Activated gamma-delta T cell (primary cell): ENCODE measurements at regions not wholly inside any gene's neighbourhood (a gene's known extent, or its start where the extent isn't known, plus 50 kb on each side); places are given as distances from the start of the nearest gene placed in this dataset.

Source experiments
- DNase-seq: peaks from one replicate; lab custom pipeline; 2025; lab: John Stamatoyannopoulos, UW

DNA sequence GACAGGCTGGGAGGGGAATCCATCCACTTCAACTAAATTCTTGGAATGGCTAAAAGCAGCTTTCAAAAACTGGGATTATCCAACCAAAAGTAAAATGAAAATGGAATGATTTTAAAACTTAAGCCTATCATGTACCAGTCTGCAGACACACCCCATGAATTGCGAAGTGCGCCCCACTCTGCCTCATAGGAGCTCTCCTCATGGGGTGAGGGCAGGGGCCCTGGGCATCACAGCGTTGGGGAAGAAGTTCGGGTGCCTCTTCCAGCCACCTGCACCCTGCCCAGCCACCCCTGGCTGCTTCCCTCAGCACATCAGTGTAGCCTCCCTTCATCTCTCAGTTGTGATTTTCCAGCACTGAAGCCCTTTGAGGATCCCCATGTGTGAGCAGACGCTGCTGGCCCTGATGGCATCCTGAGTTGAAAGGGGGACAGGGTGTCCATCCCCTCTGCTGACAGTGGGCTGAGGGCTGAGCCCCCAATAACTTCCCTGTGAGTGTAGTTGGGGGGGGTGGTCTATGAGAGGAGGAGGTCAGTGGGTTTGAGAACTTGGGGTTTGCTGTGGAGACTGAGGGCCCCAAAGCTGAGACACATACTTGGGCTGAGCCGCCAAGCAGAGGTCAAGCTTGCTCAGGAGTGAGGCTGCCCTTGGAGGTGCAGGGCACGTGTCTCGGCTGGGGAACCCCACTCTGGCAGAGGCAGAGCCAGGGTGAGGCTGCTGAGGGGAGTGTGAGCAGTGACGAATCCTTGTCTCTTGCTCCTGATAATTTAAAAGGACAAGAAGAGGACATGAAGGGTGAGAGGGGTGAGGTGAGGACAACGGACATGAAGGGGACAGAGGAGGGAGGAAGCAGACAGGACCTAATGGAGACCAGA is 542.1 kb downstream of the TCERG1L start:
- no peak for DNase-seq

DNA sequence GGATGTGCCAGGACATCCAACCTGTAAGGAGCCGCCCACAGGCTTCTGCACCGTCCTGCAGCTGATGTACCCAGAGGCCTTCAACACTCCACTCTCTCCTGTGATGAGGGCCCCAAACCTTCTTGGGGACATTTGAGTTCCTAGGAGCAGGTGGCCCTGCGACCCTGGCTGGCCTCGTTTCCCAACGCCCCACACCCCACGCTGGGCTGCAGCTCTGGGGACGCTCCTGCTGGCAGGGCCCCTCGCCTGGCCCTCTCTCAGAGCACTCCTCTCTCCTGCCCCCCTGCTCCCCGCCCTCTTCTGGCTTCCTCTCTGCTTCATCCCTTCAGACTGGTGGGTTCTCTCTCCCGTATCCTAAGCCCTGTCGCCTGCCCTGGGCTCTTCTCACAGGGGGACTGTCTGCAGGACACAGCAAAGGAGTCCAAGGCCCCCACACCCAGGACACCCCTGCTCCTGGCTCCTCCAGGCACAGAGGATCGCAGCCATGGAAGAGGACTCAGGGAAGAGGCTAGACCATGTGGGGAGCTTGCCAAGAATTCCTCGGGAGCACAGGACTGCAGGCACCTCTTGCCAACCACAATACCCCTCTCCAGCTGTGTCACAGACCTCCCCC is 541.4 kb downstream of the TCERG1L start:
- DNase-seq, result no peak

DNA sequence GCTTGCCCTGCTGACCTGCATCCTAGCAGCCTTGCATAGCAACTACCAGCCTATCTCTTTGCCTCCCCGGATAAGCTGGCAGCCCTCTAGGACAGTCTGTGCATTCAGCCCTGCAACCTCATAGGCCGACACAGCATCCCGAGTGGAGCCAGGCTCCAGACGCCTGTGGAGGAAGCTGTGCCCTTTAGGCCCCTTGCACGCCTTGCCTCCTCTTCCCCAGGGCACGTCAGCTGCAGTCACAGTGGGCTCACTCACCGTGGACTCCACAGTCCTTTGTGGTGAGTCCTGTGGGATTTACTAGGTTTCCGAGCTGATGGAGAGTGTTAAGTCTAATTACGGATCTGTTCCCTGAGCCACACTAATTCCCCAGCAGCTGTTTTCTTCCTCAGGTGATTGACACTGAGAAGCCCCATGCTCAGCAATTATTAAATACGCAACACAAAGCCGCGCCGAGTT is 540.0 kb downstream of the TCERG1L start:
- DNase-seq, result no peak

DNA sequence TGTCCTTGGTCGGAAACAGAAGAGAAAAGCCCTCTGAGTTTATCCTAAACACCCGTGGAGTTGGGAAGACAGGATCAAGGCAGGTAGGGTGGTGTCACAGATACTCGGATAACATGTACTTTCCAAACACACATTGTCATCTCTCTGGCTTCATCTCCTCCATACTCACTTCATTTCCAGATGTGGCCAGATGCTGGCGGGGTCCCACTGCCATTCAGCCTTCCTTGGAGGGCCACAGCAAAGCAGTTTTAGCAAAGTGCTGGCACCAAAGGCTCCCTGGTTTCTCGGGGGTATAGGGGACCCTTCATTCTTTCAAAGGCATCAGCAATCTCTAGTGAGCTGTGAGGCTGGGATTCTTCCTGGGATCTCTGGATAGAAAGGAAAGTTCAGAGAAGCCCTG is 539.5 kb downstream of the TCERG1L start:
- no peak for DNase-seq

DNA sequence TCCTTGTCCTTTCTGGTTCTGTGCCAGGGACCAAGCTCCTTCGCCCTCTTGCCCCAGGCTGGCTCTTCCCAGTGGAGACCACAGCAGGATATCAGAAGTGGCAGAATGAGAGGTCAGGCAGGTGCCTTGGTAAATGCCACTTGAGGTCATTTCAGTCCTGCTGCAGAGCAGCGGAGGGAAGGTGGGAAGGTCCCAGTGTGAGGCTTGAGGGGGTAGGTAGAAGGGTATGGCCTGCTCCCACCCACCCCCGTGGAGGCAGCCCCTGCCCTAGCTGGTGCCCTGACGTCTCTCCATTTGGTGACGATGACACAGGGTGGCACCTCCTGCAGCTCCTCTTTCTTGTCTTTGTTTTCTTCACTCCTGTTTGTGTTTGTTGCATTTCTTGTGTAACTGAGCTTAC is 538.8 kb downstream of the TCERG1L start:
- DNase-seq, result no peak

DNA sequence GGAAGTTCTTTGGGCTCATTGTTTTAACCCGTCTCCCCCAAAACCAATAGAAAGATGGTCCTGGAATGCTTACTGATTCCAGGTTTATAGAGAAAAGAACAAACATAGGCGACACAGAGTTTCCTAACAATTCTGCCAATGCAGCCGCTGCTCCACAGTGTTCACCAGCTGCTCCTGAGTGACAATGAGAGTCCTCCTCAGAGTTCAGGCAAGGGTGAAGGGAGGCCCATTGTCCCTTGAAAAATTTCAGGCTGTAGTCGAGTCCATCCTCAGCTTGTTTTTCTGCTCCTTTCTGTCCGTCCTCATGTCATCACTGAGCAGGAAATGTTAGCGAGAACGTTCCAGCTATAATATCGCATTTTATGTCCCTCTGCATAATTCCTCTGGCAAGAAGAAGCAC is 537.6 kb downstream of the TCERG1L start:
- DNase-seq, result no peak

DNA sequence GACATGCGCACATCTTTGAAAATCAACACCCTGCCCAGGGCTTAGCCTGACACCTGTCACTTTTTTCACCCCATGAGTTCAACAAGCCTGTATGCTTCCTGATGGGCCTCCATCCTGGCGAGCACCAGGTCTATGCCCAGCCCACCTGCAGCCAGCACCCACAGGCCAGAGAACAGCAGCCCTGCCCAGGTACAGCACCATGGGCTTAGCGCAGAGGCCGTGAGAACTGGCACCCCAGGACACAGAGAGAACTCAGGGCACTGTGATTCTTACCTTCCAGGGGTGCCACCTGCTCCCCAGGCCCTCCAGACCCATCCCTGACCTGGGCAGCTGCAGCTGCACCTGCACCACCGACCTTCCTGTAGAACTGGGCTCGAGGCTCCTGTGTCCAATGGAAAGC is 536.6 kb downstream of the TCERG1L start:
- DNase-seq, result no peak

DNA sequence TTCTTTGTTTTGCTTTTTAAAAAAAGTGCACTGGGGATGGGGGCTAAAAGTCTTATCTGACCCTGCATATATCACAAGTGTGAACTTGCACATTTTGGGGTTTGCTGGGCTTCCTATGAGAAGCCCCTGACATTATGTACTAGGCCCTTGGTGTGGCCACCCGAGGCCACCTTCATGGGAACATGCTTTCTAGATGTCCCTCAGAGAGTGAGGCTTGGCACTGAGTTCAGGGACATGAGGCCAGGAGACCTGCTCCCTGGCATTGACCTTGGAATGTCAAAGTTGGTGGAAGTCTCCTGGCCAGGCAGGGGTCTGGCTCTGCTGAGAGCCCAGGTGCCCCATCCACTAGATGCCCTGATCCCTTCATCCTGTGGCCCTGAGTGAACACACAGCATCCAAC is 536.2 kb downstream of the TCERG1L start:
- no peak for DNase-seq

DNA sequence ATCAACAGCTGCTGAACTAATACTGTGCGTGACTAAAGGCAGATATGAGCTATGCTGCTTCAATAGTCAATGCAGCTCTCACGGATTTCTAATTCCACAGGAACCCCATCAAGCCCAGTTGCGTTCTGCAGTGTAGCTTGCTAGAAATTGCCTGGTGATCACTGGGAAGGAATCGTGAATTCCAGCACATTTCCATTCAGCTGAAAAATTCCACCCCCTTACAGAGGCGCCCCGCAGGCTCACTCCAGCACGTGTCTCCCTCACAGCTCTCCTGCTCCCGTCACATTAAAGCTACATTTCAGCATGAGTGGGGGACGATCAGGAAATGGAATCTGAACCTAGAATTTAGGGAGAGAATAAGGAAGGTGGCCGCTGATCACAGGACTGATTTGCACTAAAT is 534.8 kb downstream of the TCERG1L start:
- DNase-seq, result no peak

DNA sequence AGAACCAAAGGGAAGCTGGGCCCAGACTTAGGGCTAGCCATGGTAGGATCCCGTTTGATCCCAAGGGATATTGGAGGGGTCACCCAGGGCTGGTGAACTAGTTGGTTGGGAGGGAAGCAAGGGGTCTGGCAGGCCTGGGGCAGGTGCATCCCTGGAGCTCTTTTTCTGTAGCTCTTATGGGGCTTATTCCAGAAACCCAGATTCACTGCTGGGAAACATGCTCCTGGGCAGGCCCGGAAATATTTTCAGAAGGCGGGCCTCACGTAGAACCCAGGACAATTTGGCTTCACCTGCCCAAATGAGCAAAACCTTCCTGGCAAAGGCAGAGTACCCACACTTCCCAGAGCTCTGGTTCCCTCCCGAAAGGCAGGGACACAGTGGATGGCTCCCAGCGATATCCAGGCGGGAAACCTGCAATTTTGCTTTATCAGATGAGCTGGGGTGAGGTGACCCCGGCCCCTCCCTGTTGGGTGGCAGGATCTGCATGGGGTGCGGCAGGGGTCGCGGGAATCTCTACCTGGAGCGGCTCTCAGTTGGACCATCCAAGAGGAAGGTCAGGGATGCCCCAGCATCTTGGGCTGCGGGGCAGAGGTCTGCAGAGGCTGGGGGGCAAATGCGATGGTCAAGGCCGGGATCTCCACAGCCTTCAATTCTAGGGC is 533.9 kb downstream of the TCERG1L start:
- DNase-seq, result no peak

DNA sequence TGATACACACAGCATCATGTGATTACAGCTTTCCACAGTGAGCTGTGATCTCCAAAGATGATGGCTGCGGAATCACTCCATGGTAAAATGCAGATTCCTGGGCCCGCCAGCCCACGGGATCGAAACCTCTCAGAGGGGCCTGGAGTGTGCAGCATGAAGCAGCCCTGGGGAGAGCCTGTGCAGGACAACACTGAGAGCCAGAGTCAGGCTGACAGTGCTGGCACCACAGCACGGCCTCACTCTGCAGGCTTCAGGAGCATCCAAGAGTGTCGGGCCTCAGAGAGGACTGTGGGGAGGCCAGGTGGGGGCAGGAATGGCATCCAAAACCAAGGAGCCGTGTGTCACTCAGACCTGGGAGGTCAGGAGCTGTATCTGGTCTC is 533.4 kb downstream of the TCERG1L start:
- DNase-seq, result no peak

DNA sequence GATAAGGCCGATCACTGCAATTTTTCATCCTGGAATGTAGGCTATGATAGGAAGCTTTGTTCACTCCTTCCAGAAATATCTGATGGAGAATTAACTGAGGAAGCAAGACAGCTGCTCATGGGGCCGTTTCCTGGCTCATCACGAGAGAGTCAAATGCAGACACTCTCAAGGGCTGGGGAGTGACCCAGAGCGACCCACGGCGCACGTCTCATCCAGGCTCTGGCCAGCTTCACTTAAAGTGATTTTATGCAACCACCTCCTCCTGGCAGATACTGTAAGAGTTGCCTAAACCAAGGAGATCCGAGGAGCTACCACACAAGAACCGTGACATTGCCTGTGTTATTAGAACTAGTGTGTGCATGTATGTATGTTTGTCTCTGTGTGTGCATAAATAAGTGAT is 530.8 kb downstream of the TCERG1L start:
- DNase-seq, result no peak

DNA sequence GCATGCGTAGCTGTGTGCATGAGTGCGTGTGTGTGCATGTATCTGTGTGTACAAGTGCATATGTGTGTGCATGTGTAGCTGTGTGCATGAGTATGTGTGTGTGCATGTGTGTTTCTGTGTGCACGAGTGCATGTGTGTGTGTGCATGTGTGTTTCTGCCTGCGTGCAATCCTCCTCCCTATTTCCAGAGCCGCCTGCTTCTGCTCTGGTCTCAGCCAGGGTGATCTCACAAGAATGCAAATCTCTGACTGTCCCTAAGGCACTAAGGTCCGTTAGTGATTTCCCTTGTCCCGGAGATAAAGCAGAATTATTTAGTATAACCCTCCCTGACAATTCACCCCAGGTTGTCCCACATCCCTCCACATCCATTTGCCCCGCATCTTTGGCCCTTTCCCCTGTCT is 530.3 kb downstream of the TCERG1L start:
- no peak for DNase-seq

DNA sequence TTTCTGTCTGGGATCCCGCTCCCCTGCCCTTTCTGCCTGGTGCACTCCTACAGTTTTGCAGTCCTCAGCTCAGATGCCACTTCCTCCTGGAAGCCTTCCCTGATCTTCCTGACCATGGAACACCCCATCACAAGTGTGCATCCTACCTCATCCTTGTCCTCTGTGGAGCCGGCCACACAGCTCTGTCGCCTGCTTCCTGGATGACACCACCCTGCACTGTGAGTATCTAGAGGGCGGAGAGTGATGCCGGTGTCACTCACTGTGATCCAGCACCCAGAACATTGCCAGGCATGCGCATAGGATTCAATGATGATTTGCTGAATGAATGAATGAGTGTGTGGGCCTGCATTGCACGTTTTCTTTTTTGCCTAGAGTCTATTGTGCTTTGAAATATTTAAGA is 529.9 kb downstream of the TCERG1L start:
- no peak for DNase-seq

DNA sequence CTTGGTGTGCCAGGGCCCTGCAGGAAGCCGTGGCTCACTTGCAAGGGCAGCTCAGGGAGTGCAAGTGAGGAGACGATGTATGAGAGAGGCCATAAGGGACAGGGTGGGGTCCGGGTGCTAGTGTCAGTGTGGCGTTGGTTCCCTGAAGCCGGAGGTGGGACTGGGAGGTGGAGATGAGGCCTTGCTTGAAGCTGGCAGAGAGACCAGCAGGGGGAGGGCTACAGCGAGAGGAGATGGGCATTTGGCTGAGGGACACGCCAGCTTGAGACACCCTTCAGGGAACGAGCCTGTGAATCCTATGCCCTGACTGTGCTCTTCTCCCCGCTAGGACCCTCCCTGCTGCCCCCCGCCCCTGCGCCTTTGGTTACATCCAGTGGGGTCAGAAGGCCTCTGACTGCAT is 529.1 kb downstream of the TCERG1L start:
- no peak for DNase-seq

DNA sequence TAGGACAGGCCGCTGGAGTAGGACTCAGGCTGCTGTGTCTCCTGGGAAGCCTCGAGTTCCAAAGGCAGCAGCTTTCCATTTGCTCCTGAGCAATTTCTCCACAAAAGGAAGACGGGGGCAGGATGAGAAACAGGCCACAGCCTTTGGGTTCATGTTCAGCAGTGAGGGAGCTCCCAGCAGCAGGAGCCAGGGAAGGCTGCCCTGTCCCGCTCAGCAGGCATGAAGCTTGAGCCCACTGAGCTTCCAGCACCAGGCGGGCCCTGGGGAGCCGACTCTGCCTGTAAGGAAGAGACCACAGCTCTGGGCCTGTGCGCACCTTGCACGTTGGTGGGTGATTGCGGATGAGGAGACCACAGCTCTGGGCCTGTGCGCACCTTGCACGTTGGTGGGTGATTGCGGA is 527.2 kb downstream of the TCERG1L start:
- DNase-seq, result no peak

DNA sequence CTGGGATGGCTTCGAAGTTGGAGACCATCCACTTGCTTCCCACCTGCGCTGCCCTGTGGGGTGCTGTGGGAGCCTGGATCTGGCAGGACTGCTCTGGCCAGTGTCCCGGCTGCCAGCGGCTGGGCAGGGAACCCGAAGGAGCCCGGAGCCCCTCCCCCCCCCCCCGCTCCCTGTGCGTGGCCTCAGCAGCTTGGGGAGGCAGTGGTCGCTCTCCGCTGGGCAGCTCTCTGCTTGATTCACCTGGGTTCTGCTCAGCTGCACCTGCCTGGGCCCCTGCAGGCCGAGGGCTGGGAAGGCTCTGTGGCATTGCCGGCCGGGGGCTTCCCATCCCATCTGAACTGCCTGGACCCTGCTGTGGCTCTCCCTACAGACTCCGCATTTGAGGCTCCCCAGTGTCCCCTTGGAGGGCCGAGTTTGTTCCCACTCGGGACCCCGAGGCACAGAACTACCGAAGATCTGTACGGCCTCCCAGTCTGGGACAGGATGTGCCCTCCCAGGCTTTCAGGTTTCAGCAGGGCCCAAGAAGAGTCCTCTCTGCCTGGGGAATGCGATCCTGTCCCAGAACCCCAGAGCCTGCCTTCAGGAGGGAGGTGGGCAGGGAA is 525.1 kb downstream of the TCERG1L start:
- no peak for DNase-seq

DNA sequence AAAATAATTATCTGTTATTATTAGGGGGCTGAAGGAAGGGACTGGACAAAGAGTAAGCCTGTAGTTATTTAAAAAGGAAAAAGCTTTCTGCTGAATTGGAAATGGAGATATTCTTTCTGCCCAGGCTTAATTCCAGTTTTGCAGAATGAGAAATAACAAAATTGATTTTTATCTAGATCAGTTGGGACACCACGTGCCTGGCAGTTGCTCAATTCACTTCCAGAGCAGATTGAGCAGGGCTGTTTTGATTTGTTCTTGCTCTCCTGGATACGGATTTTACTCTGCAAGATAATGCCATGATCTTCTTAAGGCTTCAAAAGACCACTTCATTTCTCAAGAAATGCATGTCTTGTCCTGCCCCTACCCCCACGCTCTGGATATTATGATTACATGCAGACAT is 524.3 kb downstream of the TCERG1L start:
- no peak for DNase-seq

DNA sequence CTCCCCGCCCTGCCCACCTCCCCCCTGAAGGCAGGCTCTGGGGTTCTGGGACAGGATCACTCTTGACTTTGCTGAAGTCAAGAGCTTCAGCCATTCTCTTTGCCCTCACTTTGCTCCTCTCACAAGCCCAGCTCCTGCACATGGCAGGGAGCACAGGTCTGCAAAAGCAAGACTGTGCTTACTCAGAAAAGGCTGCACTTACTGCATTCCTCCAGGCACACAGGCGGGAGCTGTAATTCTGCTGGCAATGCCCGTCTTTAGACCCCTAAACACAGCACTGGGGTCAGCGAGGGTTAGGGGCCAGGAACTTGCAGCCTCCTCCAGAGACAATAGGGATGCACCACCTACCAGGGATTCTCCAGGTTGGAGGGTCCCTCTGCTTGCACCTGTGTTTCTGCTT is 523.7 kb downstream of the TCERG1L start:
- DNase-seq, result no peak

DNA sequence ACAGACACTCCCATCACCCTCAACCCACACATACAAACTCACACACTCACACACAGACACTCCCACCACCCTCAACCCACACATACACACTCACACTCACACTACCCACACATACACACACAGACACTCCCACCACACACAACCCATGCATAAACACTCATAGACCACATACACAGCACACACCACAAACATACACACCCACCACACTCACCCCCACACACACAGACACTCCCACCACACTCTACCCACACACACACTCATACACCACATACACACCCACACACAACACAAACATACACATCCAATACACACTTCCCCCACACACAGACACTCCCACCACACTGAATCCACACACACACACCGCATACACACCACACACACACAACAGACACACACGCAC is 521.2 kb downstream of the TCERG1L start:
- no peak for DNase-seq

DNA sequence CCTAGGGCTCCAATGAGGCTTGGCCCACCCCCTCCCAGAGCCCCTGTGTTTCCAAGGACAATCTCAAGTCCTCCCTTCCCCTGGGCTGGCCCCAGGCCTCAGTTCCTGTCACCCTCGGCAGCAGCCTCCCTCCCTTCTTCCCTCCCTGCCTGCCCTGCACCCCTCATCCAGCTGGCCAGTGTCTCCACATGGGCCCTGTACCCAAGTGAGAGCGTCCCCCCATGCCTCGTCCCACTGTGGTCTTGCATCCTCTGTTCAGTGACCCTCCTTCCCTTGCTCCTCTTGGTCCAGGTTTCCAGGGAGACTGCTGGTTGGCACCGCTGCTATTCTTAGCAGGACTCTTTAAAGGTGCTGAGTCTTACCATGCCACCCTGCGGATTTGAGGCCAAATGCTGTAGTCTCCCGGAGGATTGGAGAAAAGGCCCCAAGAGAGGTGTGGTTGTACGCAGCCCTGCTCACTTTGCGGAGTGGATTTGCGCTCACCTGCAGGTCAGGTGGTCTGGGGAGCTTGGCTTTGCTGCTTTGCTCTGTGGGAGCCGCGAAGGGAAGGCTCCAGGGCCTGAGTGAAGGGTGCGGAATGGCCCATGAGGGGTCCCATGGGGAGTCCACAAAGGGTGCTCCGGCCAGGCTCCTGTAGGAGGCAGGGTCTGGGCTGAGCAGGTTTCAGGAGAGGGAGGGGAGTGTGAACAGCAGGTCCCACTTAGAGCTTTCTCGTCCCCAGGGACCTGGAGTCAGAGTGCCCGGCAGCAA is 519.2 kb downstream of the TCERG1L start:
- DNase-seq, result no peak

DNA sequence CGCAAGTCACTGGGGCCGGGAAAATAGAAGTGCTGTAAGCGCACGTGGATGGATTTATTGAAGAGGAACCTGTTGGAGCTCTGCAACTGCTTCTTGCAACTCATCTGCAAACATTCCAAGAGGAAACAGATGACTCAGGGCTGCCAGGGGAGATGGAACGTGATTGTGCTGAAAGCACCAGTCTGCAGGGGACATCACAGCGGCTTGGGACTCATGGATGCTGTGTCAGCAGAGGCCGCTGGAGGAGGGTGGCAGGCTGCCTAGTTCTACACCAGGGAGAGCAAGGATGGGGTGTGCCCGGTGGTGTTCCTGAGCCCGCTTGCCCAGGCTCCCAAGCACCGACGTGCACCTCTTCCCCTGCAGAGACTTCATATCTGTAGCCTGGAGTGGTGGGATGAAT is 515.7 kb downstream of the TCERG1L start:
- no peak for DNase-seq
